Tibial nerve (tissue), 4 donors: ENCODE measurements at regions not wholly inside any gene's neighbourhood (a gene's known extent, or its start where the extent isn't known, plus 50 kb on each side); places are given as distances from the start of the nearest gene placed in this dataset.

Experiments used
- DNase-seq, 2 donors: peaks; one replicate each; pipeline ENCODE4 v3.0.0-alpha.2; 2019; ENCODE audit warnings: low spot score in 2 of 2
- H3K27ac ChIP-seq, 4 donors: fragments of 200-600 bp; sonication (generic) in 3 of 4; one replicate each; pipeline ENCODE4 v1.5.1; 2017 to 2019; ENCODE audit warnings: mild to moderate bottlenecking in 1 of 4
- H3K27me3 ChIP-seq, 2 donors: fragments of 200-600 bp; sonication (generic) in 1 of 2; one replicate each; pipeline versions ENCODE4 v1.5.1 to v1.6.0; 2017 to 2019
- H3K36me3 ChIP-seq, 3 donors: fragments of 200-600 bp; sonication (generic); one replicate each; pipeline ENCODE4 v1.5.1; 2018 to 2019
- H3K4me1 ChIP-seq, 4 donors: fragments of 200-600 bp; sonication (generic) in 3 of 4; one replicate each; pipeline ENCODE4 v1.5.1; 2017 to 2019
- H3K4me3 ChIP-seq, 4 donors: fragments of 200-600 bp; sonication (generic) in 3 of 4; one replicate each; pipeline ENCODE4 v1.5.1; 2017 to 2019; ENCODE audit warnings: mild to moderate bottlenecking in 1 of 4, moderate library complexity in 1 of 4
- H3K9me3 ChIP-seq, 4 donors: fragments of 200-600 bp; sonication (generic) in 3 of 4; one replicate each; pipeline ENCODE4 v1.5.1; 2017 to 2019
- EP300 ChIP-seq, 2 donors: sonication (generic); formaldehyde crosslinking; IDR thresholded peaks; one replicate each; pipeline ENCODE4 v1.6.1; 2017; ENCODE audit warnings: antibody characterized with exemption in 2 of 2, mild to moderate bottlenecking in 1 of 2
- POLR2A ChIP-seq, 2 donors: fragments of 450-650 bp; IDR thresholded peaks; one replicate each; pipeline ENCODE4 v1.6.1; 2017; ENCODE audit warnings: antibody characterized with exemption in 2 of 2, mild to moderate bottlenecking in 2 of 2, moderate library complexity in 2 of 2
- WGBS, 2 donors: methylation state at CpG; one replicate each; pipeline ENCODE4 v1.1.5; 2018; 5-methylcytosine and 5-hydroxymethylcytosine counted together
- TF ChIP-seq, protein P1 (sequence below), 5 experiments: fragments of 200-600 bp in 3 of 5; fragments of 450-650 bp in 2 of 5; sonication (generic) in 3 of 5; IDR thresholded peaks; one replicate each; pipeline ENCODE4 v1.5.1; 2016 to 2019; ENCODE audit warnings: antibody characterized with exemption in 5 of 5, mild to moderate bottlenecking in 3 of 5, moderate library complexity in 2 of 5

- Histone ChIP-seq H3K36me3 (no peaks in the 10 kb centered on the region), H3K27ac (no peak overlapping the region), H3K4me1 (no peaks in the 10 kb centered on the region), H3K27me3 (no peaks in the 10 kb centered on the region), H3K4me3 (no peak overlapping the region), H3K9me3 (no peaks in the 10 kb centered on the region)
- WGBS, 2 donors: 70 to 78% methylated on average over 3 of the region's 3 CpGs
- no peak for DNase-seq
- no peak for TF ChIP-seq EP300 (IDR thresholded peaks at IDR 0.05)
- TF ChIP-seq, protein P1, sequence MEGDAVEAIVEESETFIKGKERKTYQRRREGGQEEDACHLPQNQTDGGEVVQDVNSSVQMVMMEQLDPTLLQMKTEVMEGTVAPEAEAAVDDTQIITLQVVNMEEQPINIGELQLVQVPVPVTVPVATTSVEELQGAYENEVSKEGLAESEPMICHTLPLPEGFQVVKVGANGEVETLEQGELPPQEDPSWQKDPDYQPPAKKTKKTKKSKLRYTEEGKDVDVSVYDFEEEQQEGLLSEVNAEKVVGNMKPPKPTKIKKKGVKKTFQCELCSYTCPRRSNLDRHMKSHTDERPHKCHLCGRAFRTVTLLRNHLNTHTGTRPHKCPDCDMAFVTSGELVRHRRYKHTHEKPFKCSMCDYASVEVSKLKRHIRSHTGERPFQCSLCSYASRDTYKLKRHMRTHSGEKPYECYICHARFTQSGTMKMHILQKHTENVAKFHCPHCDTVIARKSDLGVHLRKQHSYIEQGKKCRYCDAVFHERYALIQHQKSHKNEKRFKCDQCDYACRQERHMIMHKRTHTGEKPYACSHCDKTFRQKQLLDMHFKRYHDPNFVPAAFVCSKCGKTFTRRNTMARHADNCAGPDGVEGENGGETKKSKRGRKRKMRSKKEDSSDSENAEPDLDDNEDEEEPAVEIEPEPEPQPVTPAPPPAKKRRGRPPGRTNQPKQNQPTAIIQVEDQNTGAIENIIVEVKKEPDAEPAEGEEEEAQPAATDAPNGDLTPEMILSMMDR (IDR thresholded peaks at IDR 0.05): no peak
Measured at GRCh38 chr5:145223582-145223981, 611.6 kb downstream of the PRELID2 start.

DNA sequence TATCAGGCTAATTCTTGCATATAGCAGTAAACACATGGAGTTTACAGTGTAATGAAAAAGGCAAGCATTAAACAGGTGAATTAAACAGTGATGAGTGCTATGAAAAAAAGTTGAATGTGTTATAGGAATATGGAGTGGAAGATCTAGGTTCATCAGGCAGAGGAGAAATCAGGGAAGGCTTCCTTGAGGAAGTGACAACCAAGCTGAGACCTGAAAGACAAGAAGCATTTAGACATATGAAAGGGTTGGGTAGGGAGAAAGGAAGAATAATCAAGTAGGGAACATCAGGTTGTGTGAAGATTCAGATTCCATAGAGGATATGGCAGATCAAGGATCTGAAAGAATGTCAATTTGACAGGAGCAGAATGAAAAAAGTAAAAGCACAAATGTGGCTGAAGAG, 612.5 kb downstream of the PRELID2 start:
- H3K9me3 ChIP-seq: no peaks in the 10 kb centered on the region
- no peak overlapping the region for H3K4me3 ChIP-seq
- TF ChIP-seq POLR2A (IDR thresholded peaks at IDR 0.05): no peak
- TF ChIP-seq EP300 (IDR thresholded peaks at IDR 0.05): no peak
- TF ChIP-seq, protein P1 (IDR thresholded peaks at IDR 0.05): no peak
- H3K36me3 ChIP-seq: no peaks in the 10 kb centered on the region
- no peaks in the 10 kb centered on the region for H3K27me3 ChIP-seq
- no peak overlapping the region for H3K27ac ChIP-seq
- no peaks in the 10 kb centered on the region for H3K4me1 ChIP-seq
- DNase-seq: no peak

DNA sequence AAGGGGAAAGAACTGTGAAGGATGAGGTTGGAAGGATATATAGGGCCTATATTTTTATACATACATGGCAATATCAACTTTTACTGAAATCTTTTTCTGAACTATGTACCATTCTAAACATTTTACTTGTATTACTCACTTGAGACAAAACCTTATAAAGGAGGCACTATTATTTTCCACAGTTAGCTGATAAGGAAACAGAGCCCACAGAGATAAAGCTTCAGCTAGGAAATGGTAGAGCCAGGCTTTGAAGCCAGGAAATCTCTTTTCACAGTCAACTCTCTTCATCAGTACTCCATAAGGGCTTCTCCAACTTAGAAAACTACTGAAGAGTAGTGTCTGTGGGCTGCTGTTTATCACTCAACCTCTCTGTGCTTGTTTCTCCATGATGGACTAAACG, 613.7 kb downstream of the PRELID2 start:
- no peaks in the 10 kb centered on the region for H3K36me3 ChIP-seq
- TF ChIP-seq, protein P1 (IDR thresholded peaks at IDR 0.05): no peak
- TF ChIP-seq EP300 (IDR thresholded peaks at IDR 0.05): no peak
- no peaks in the 10 kb centered on the region for H3K27me3 ChIP-seq
- 97 to 100% methylated on average over 1 of the region's 1 CpG for WGBS, 2 donors
- no peaks in the 10 kb centered on the region for H3K9me3 ChIP-seq
- no peak for DNase-seq
- no peak overlapping the region for H3K27ac ChIP-seq
- H3K4me3 ChIP-seq: no peak overlapping the region
- no peaks in the 10 kb centered on the region for H3K4me1 ChIP-seq

DNA sequence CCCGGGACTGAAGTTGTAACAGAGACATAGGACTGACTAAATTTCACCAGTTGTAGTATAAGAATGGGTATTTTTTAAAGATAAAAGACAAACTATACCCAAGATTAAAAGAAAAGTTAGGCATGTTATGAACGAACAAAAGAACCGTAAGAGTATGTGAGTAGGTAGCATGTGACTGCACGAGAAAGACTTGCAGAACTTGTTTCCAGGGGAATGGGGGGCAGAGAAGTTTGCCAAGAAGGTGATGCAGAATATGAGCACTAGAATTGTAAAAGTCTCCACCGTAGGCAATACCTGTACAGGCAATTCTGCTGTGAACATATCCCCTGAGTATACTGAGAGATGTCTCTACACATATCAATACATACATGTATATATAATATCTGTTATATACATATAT, 614.7 kb downstream of the PRELID2 start:
- H3K27me3 ChIP-seq: no peaks in the 10 kb centered on the region
- H3K4me3 ChIP-seq: no peak overlapping the region
- no peak overlapping the region for H3K27ac ChIP-seq
- TF ChIP-seq, protein P1 (IDR thresholded peaks at IDR 0.05): no peak
- TF ChIP-seq EP300 (IDR thresholded peaks at IDR 0.05) (no peak), POLR2A (IDR thresholded peaks at IDR 0.05) (no peak)
- H3K36me3 ChIP-seq: no peaks in the 10 kb centered on the region
- WGBS, 2 donors: 80 to 89% methylated on average over 5 of the region's 5 CpGs
- H3K4me1 ChIP-seq: no peaks in the 10 kb centered on the region
- no peaks in the 10 kb centered on the region for H3K9me3 ChIP-seq
- no peak for DNase-seq

- WGBS, 2 donors: 92 to 94% methylated on average over 1 of the region's 1 CpG
- TF ChIP-seq, protein P1 (IDR thresholded peaks at IDR 0.05): no peak
- TF ChIP-seq POLR2A (IDR thresholded peaks at IDR 0.05) (no peak), EP300 (IDR thresholded peaks at IDR 0.05) (no peak)
- Histone ChIP-seq H3K4me1 (no peaks in the 10 kb centered on the region), H3K9me3 (peaks cover 0 to 11% (median 3%) of the 10 kb centered on the region in 4 donors), H3K27me3 (no peaks in the 10 kb centered on the region), H3K4me3 (no peak overlapping the region), H3K36me3 (no peaks in the 10 kb centered on the region), H3K27ac (no peak overlapping the region)
- no peak for DNase-seq
Measured at GRCh38 chr5:145218982-145219381, 616.2 kb downstream of the PRELID2 start.
